ENCODE measurements at regions not wholly inside any gene's neighbourhood (a gene's known extent, or its start where the extent isn't known, plus 50 kb on each side); places are given as distances from the start of the nearest gene placed in this dataset.

- no peak for TF ChIP-seq CTCF (tag by site-specific recombination; IDR thresholded peaks at IDR 0.05)
- TF ChIP-seq OSR2 (tag by site-specific recombination; IDR thresholded peaks at IDR 0.05) = no peak
- TF ChIP-seq KLF1 (tag by site-specific recombination; IDR thresholded peaks at IDR 0.05) = no peak
- TF ChIP-seq ZSCAN5A (tag by site-specific recombination; IDR thresholded peaks at IDR 0.05) = no peak
- TF ChIP-seq PRDM1 (tag by site-specific recombination; IDR thresholded peaks at IDR 0.05) = no peak
- TF ChIP-seq ZFP37 (tag by site-specific recombination; IDR thresholded peaks at IDR 0.05) = no peak
- TF ChIP-seq YY1 (tag by site-specific recombination; IDR thresholded peaks at IDR 0.05) = no peak
- TF ChIP-seq ZNF366 (tag by site-specific recombination; conservative IDR thresholded peaks at IDR 0.05) = no peak
- TF ChIP-seq TCF7L2 (IDR thresholded peaks at IDR 0.05; ENCODE audit: borderline replicate concordance, low read depth, low read length) = no peak
- TF ChIP-seq ZNF645 (tag by site-specific recombination; IDR thresholded peaks at IDR 0.05) = no peak
- no peak for TF ChIP-seq ZNF660 (tag by site-specific recombination; IDR thresholded peaks at IDR 0.05)
- TF ChIP-seq KLF10 (tag by site-specific recombination; IDR thresholded peaks at IDR 0.05) = no peak
- no peak for TF ChIP-seq ZBTB26 (tag by site-specific recombination; optimal IDR thresholded peaks at IDR 0.05)
Measured at GRCh38 chr4:158991534-158992155, 111.2 kb upstream of the RAPGEF2 start.
